Endothelial cell of umbilical vein (primary cell): ENCODE measurements at regions not wholly inside any gene's neighbourhood (a gene's known extent, or its start where the extent isn't known, plus 50 kb on each side); places are given as distances from the start of the nearest gene placed in this dataset.

Experiments
- BruUV-seq: library from RNA; stranded (reverse); fragments of 400-500 nt; replicated peaks from 2 replicates; lab custom pipeline; 2021; lab: Mats Ljungman, UMichigan
- CTCF ChIA-PET: fragments of 300-600, 350-600 bp; sonication (Branson Sonifier 250); formaldehyde crosslinking; loops from one replicate; lab custom pipeline; 2021; ENCODE audit warnings: antibody characterized with exemption, inconsistent platforms; lab: Charles Lee
- POLR2A ChIA-PET: fragments of 300-600, 350-600 bp; sonication (Branson Sonifier 250); formaldehyde crosslinking; loops from one replicate; lab custom pipeline; 2021; ENCODE audit warnings: antibody characterized with exemption, inconsistent platforms; lab: Charles Lee
- DNase-seq: peaks from one replicate; pipeline ENCODE4 v3.0.0-alpha.2; 2011; ENCODE audit warnings: low read depth, low spot score
- FAIRE-seq: peaks from 2 replicates; lab custom pipeline; 2011; peaks lifted over from hg19 to GRCh38; lab: Jason Lieb, UNC
- H2AFZ ChIP-seq: 2 replicates; pipeline ENCODE4 v1.6.0; 2012; ENCODE audit warnings: low read depth, low read length, control low read depth, inconsistent platforms
- H3K27ac ChIP-seq: 2 replicates; pipeline ENCODE4 v1.5.1; 2011; ENCODE audit warnings: low read depth, mild to moderate bottlenecking, control low read depth, low read length, moderate library complexity; ENCODE audit not compliant: insufficient read depth
- H3K27me3 ChIP-seq, 2 experiments: 2 replicates each; pipeline versions ENCODE4 v1.6.0 to v1.6.1; 2011; ENCODE audit warnings: low read length in 2 of 2, mixed read lengths in 1 of 2; ENCODE audit not compliant: control insufficient read depth in 2 of 2, insufficient read depth in 2 of 2
- H3K36me3 ChIP-seq, 2 experiments: 2 replicates in 1 of 2; 3 replicates in 1 of 2; pipeline ENCODE4 v1.5.1; 2011; ENCODE audit warnings: low read length in 2 of 2, mild to moderate bottlenecking in 1 of 2, moderate library complexity in 1 of 2; ENCODE audit not compliant: control insufficient read depth in 2 of 2, insufficient read depth in 2 of 2; ENCODE audit errors: extremely low read depth in 1 of 2
- H3K4me1 ChIP-seq: 3 replicates; pipeline ENCODE4 v1.5.1; 2011; ENCODE audit warnings: mild to moderate bottlenecking, low read length; ENCODE audit not compliant: control insufficient read depth, insufficient read depth; ENCODE audit errors: extremely low read depth
- H3K4me2 ChIP-seq: 2 replicates; pipeline ENCODE4 v1.6.1; 2011; ENCODE audit warnings: low read length, control low read depth, mixed read lengths; ENCODE audit not compliant: insufficient read depth
- H3K4me3 ChIP-seq, 3 experiments: fragments of 200-600 bp in 1 of 3; sonication (generic), shearing (Covaris generic) in 1 of 3; replicated peaks in 1 of 3; 2 replicates each; pipeline ENCODE4 v1.5.1; 2011 to 2016; ENCODE audit warnings: control low read depth in 3 of 3, low read length in 3 of 3, mild to moderate bottlenecking in 2 of 3, inconsistent platforms in 1 of 3, low read depth in 1 of 3, moderate library complexity in 1 of 3; ENCODE audit not compliant: insufficient read depth in 1 of 3
- H3K79me2 ChIP-seq: 2 replicates; pipeline ENCODE4 v1.6.0; 2012; ENCODE audit warnings: low read length, inconsistent platforms; ENCODE audit not compliant: control insufficient read depth, insufficient read depth
- H3K9ac ChIP-seq: replicated peaks from 2 replicates; pipeline ENCODE3; 2011; ENCODE audit warnings: low read length, control low read depth; ENCODE audit not compliant: insufficient read depth; ENCODE audit errors: extremely low read depth
- H3K9me1 ChIP-seq: replicated peaks from 3 replicates; pipeline ENCODE4 v1.6.0; 2011; ENCODE audit warnings: mild to moderate bottlenecking, low read length; ENCODE audit not compliant: control insufficient read depth, insufficient read depth; ENCODE audit errors: extremely low read depth
- H3K9me3 ChIP-seq: replicated peaks from 2 replicates; pipeline ENCODE4 v1.5.1; 2012; ENCODE audit warnings: low read length, inconsistent platforms; ENCODE audit not compliant: control insufficient read depth, insufficient read depth
- H4K20me1 ChIP-seq: replicated peaks from 2 replicates; pipeline ENCODE3; 2011; ENCODE audit warnings: mild to moderate bottlenecking, low read length; ENCODE audit not compliant: control insufficient read depth, insufficient read depth; ENCODE audit errors: extremely low read depth
- FOS ChIP-seq: IDR thresholded peaks from 2 replicates; pipeline ENCODE4 v1.6.1; 2011; ENCODE audit warnings: mild to moderate bottlenecking, low read length, moderate library complexity, borderline replicate concordance; ENCODE audit not compliant: insufficient read depth
- GATA2 ChIP-seq: IDR thresholded peaks from 2 replicates; pipeline ENCODE4 v1.7.0; 2011; ENCODE audit warnings: low read depth, mild to moderate bottlenecking, moderate library complexity, mixed read lengths, low read length; ENCODE audit not compliant: insufficient read length, insufficient read depth
- JUN ChIP-seq: IDR thresholded peaks from 2 replicates; pipeline ENCODE4 v1.6.1; 2011; ENCODE audit warnings: borderline replicate concordance, low read depth; ENCODE audit not compliant: insufficient read length, insufficient read depth
- MAX ChIP-seq: IDR thresholded peaks from 2 replicates; pipeline ENCODE4 v1.6.1; 2011; ENCODE audit not compliant: insufficient read depth, insufficient read length
- MYC ChIP-seq: IDR thresholded peaks from one replicate; pipeline ENCODE4 v1.6.1; 2011; ENCODE audit warnings: mild to moderate bottlenecking, low read depth, low read length
- POLR2A ChIP-seq: IDR thresholded peaks from 2 replicates; pipeline ENCODE4 v1.6.1; 2012; ENCODE audit warnings: low read depth, mild to moderate bottlenecking, control low read depth, low read length
- POLR2AphosphoS5 ChIP-seq: IDR thresholded peaks from 2 replicates; pipeline ENCODE4 v1.6.1; 2012; ENCODE audit warnings: low read depth, mild to moderate bottlenecking, control low read depth, low read length, moderate library complexity; ENCODE audit not compliant: insufficient read depth
- dilution Hi-C: fragments of 300-500 bp; cut with MboI; formaldehyde crosslinking; loops from one replicate; pipeline ENCODE4 v1.15.0; 2019; ENCODE audit warnings: low sequenced_read_pairs; ENCODE audit not compliant: extremely low pct_ligation_motif_present
- intact Hi-C: fragments of 100-400 bp; cut with micrococcal nuclease; formaldehyde crosslinking; loops from one replicate; pipeline ENCODE4 v1.10.0; 2022
- TF ChIP-seq, protein P1 (sequence below), 2 donors: IDR thresholded peaks; 1 replicate in 1 of 2; 2 replicates in 1 of 2; pipeline ENCODE4 v1.5.1; 2011; ENCODE audit warnings: low read length in 2 of 2, mild to moderate bottlenecking in 2 of 2, moderate library complexity in 2 of 2, control low read depth in 1 of 2, inconsistent platforms in 1 of 2, low read depth in 1 of 2; ENCODE audit not compliant: insufficient read depth in 1 of 2; ENCODE audit errors: extremely low read depth in 1 of 2

DNA sequence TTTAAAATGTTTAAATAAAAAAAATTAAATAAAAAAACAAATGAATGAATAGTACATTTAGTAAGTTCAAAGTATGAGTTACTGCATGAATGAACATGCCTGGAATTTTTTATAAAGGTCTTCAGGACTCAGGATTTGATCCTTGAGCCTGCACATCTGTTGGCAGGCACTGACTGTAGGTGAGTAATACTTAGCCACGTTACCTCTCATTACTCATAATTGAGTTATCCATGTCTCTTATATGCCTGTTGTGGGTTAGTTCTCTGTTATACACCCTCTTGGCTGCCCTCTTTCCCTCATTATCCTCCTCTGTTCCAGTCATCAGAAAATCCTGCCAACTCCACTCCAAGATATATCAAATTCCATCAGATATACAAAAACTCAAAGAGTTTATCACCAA lies 276.0 kb downstream of the FBXW7 start:
- H3K9me1 ChIP-seq, result no peaks in the 10 kb centered on the region
- no peak overlapping the region for H2AFZ ChIP-seq
- peak overlapping the region; percentile 96 for H3K27ac ChIP-seq
- no peak overlapping the region for H3K4me3 ChIP-seq
- H3K9ac ChIP-seq, result no peak overlapping the region
- TF ChIP-seq FOS (peak; percentile 37), GATA2 (no peak), MYC (no peak), JUN (peak; percentile 9)
- no peaks in the 10 kb centered on the region for H3K27me3 ChIP-seq
- dilution Hi-C loops, result no loop called here
- no peak overlapping the region for H3K4me2 ChIP-seq
- no TSS peak for BruUV-seq
- DNase-seq, result peak; percentile 24
- no peak for FAIRE-seq
- CTCF ChIA-PET, result no interaction called here
- no peaks in the 10 kb centered on the region for H3K36me3 ChIP-seq
- H3K79me2 ChIP-seq, result no peaks in the 10 kb centered on the region
- H3K9me3 ChIP-seq, result no peaks in the 10 kb centered on the region
- peaks cover 47% of the 10 kb centered on the region for H3K4me1 ChIP-seq
- POLR2A ChIA-PET, result no interaction called here
- intact Hi-C loops, result loop anchor here (1.0 to 5.0 kb wide), 4 partner anchors 16 to 422 kb away; no protein-coding TSS in a partner anchor
- no peaks in the 10 kb centered on the region for H4K20me1 ChIP-seq

- peak; percentile 76 for FAIRE-seq
- CTCF ChIA-PET, result interaction anchor here (0.6 kb wide), 1 partner anchor 16 kb away, joined by 3 read pairs; no protein-coding TSS in a partner anchor
- peak; percentile 94 for DNase-seq
- no peaks in the 10 kb centered on the region for H4K20me1 ChIP-seq
- no peaks in the 10 kb centered on the region for H3K79me2 ChIP-seq
- H3K4me3 ChIP-seq, result no peak overlapping the region
- dilution Hi-C loops, result no loop called here
- H3K36me3 ChIP-seq, result no peaks in the 10 kb centered on the region
- peak overlapping the region; percentile 96 for H3K27ac ChIP-seq
- H3K9ac ChIP-seq, result peak overlapping the region; percentile 68
- peak overlapping the region; percentile 66 for H2AFZ ChIP-seq
- intact Hi-C loops, result loop anchor here (1.0 to 5.0 kb wide), 4 partner anchors 15 to 423 kb away; no protein-coding TSS in a partner anchor
- TF ChIP-seq JUN (peak; percentile 79), FOS (peak; percentile 72), MAX (no peak), GATA2 (peak; percentile 78), POLR2A (no peak), POLR2AphosphoS5 (peak; percentile 64)
- TF ChIP-seq, protein P1, sequence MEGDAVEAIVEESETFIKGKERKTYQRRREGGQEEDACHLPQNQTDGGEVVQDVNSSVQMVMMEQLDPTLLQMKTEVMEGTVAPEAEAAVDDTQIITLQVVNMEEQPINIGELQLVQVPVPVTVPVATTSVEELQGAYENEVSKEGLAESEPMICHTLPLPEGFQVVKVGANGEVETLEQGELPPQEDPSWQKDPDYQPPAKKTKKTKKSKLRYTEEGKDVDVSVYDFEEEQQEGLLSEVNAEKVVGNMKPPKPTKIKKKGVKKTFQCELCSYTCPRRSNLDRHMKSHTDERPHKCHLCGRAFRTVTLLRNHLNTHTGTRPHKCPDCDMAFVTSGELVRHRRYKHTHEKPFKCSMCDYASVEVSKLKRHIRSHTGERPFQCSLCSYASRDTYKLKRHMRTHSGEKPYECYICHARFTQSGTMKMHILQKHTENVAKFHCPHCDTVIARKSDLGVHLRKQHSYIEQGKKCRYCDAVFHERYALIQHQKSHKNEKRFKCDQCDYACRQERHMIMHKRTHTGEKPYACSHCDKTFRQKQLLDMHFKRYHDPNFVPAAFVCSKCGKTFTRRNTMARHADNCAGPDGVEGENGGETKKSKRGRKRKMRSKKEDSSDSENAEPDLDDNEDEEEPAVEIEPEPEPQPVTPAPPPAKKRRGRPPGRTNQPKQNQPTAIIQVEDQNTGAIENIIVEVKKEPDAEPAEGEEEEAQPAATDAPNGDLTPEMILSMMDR (IDR thresholded peaks at IDR 0.05; ENCODE audit: extremely low read depth in 1 of 2, insufficient read depth in 1 of 2, low read depth in 1 of 2, low read length in 2 of 2), result no peak
- no peaks in the 10 kb centered on the region for H3K9me1 ChIP-seq
- TSS peak; percentile 79 for BruUV-seq
- H3K9me3 ChIP-seq, result no peaks in the 10 kb centered on the region
- no peaks in the 10 kb centered on the region for H3K27me3 ChIP-seq
- H3K4me2 ChIP-seq, result peak overlapping the region; percentile 23
- H3K4me1 ChIP-seq, result peaks cover 47% of the 10 kb centered on the region
- POLR2A ChIA-PET, result no interaction called here
Observed at GRCh38 chr4:152258804-152259708, 276.8 kb downstream of the FBXW7 start.
